ENCODE measurements at regions not wholly inside any gene's neighbourhood (a gene's known extent, or its start where the extent isn't known, plus 50 kb on each side); places are given as distances from the start of the nearest gene placed in this dataset.

DNA sequence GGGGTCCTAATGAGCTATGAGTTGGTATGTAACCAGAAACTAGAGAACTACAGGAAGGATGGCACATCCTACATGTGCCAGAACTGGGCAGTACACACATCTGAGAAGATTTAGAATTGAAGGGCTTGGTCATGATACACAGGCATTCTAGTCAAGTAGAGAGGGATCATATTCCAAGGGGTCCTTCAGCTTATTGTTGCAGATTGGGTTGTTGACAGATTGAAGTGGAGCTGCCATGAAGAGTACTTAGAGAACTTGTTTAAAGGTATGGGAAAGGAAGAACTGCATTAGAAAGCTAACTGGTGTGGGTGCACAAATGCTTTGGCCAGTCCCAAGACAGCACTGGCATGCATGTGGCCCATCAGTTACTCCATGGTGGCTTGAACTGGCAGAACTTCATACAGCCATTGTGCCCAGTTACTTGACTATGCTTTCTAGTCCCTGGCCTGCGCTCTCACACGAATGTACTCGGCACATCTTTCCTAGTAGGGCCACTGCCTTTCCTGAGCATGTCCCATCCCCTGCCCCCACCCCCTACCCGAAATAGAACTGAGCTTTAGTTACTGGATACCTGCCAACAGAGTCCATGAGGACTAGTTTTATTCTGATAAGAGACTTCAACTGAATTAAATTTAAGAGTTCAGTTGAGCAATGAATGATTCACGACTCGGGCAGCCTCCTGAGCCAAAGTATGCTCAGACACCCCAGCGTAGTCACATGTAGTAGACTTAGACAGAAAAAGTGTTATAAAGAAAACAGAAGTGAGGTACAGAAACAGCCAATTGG, 64.0 kb downstream of the CCNG2 start:
- H3K4me3 ChIP-seq (ENCODE audit: low read length) = no peak overlapping the region
- TF ChIP-seq, protein P1, sequence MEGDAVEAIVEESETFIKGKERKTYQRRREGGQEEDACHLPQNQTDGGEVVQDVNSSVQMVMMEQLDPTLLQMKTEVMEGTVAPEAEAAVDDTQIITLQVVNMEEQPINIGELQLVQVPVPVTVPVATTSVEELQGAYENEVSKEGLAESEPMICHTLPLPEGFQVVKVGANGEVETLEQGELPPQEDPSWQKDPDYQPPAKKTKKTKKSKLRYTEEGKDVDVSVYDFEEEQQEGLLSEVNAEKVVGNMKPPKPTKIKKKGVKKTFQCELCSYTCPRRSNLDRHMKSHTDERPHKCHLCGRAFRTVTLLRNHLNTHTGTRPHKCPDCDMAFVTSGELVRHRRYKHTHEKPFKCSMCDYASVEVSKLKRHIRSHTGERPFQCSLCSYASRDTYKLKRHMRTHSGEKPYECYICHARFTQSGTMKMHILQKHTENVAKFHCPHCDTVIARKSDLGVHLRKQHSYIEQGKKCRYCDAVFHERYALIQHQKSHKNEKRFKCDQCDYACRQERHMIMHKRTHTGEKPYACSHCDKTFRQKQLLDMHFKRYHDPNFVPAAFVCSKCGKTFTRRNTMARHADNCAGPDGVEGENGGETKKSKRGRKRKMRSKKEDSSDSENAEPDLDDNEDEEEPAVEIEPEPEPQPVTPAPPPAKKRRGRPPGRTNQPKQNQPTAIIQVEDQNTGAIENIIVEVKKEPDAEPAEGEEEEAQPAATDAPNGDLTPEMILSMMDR (conservative IDR thresholded peaks at IDR 0.05; ENCODE audit: low read length) = no peak
- DNase-seq (ENCODE audit: low read depth) = peak; percentile 11

DNA sequence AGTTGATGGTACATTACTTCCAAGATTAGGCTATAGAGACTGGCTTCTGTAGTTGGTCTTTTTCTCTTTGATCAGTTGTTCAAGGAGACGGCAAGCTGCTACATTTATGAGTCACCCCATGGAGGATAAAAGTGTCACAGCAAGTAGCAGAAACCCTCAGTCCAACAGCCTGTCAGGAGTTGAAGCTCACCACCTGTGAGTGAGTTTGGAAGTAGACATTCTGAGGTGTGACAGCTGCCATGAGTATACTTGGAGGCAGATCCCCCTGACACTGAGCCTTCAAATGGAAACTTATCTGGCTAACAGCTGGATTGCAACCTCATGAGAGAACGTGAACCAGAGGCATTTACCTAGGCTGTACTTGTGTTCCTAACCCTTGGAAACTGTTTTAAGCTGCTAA, 68.0 kb downstream of the CCNG2 start:
- no peak for DNase-seq (ENCODE audit: low read depth)
- H3K4me3 ChIP-seq (ENCODE audit: low read length) = no peak overlapping the region
- TF ChIP-seq, protein P1 (conservative IDR thresholded peaks at IDR 0.05; ENCODE audit: low read length) = no peak

DNA sequence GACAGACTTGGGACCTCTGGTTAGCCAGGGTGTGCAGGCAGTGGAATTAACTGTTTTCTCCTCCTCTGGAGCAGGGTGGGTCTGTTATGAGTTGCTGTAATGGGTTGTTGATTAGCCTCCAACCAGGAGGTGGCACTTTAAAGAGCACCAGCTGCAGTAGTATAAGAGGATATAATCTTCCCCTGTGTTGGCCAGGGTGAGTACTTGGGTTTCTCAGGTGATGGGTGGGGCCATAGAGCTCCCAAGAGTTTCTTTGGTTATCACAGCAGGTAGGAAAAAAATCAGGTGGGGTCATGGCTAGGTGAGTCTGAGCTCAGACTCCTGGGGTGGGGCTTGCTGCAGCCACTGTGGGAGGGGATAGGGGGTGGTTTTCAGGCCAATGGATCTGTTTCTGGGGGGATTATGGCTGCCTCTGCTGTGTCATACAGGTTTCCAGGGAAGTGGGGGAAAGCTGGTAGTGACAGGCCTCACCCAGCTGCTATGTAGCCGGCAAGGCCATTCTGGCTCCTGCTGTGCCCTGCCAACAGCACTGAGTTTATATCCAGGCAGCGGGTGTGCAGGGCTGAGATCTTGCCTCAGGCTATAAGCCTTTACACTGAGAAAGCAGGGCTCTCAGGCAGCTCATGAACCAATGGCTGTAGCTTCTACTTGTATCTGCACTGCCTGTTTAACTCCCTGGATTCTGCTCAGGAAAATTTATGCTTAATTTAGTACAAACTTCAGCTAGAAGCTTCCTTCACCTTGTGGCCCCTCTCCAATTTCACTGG, 70.1 kb downstream of the CCNG2 start:
- DNase-seq (ENCODE audit: low read depth) = no peak
- H3K4me3 ChIP-seq (ENCODE audit: low read length) = no peak overlapping the region
- TF ChIP-seq, protein P1 (conservative IDR thresholded peaks at IDR 0.05; ENCODE audit: low read length) = no peak

DNA sequence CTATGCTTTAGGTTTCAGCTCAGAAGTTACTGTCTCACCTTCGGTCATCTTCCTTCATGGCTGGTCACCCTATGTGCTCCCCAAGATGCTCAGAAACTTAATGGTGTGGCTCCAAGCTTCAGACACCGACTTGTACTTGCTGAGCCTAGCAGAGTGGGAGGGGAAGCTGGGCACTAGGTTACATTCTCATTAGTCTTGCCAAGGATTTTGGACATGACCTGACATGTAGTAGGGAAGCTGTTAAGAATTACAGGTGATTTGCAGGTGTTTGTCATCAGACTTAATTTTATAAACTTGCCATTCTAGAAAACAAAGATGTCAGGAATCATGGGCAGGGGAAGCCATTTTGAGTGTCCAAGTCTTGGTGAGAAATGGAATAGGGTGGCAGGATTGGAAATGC, 72.4 kb downstream of the CCNG2 start:
- no peak for DNase-seq (ENCODE audit: low read depth)
- H3K4me3 ChIP-seq (ENCODE audit: low read length) = no peak overlapping the region
- TF ChIP-seq, protein P1 (conservative IDR thresholded peaks at IDR 0.05; ENCODE audit: low read length) = no peak

DNA sequence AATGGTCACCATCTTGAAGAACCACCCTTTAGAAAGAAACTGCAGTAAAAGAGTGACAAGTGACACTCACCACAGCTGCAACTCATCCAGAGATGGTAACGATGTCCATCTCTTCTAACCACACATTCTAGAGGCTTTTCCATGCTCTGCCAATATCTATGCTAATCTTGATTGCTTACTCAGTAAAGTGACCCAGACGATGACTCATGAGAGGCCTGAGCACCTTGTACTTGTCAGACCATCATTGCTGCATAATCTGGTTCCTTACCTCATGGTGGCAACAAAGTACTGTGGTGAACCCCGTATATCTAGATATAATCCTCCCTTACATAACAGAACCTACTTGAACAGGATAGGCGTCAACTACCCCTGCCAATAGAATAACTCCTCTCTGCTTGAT, 75.6 kb downstream of the CCNG2 start:
- DNase-seq (ENCODE audit: low read depth) = no peak
- no peak overlapping the region for H3K4me3 ChIP-seq (ENCODE audit: low read length)
- TF ChIP-seq, protein P1 (conservative IDR thresholded peaks at IDR 0.05; ENCODE audit: low read length) = no peak

DNA sequence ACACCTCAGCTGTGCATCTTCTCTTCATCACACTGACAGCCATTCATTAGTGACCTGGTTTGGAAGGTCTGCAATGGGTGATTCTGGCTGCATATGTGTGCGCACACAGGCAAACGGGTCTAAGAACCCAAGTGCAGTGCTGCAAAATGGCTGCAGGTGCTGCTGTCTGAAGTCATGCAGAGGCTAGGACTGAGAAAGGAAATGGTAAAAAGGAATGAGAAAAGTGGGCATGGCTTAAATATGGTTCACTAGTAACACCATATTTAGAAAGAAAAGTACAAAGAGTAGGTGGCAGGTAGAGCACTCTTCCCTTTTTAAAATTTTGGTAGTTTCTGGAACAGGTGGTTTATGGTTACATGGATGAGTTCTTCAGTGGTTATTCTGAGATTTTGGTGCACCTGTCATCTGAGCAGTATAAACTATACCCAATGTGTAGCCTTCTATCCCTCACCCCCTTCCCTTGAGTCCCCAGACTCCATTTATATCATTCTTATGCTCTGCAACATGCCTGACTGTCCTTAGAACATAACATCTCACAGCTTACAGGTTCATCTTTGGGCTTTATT, 78.4 kb downstream of the CCNG2 start:
- H3K4me3 ChIP-seq (ENCODE audit: low read length) = no peak overlapping the region
- TF ChIP-seq, protein P1 (conservative IDR thresholded peaks at IDR 0.05; ENCODE audit: low read length) = no peak
- DNase-seq (ENCODE audit: low read depth) = no peak

Measured in AG10803 (cell line).